Astrocyte (in vitro differentiated cells and primary cell): ENCODE measurements at regions not wholly inside any gene's neighbourhood (a gene's known extent, or its start where the extent isn't known, plus 50 kb on each side); places are given as distances from the start of the nearest gene placed in this dataset.

ENCODE experiments used
- DNase-seq: peaks from one replicate; pipeline ENCODE4 v3.0.0-alpha.2; 2010; ENCODE audit warnings: low read depth
- FAIRE-seq: peaks from 2 replicates; lab custom pipeline; 2011; peaks lifted over from hg19 to GRCh38; lab: Jason Lieb, UNC
- H2AFZ ChIP-seq: 2 replicates; pipeline ENCODE4 v1.6.0; 2012; ENCODE audit warnings: low read depth, low read length, inconsistent platforms
- H3K27ac ChIP-seq: 2 replicates; pipeline ENCODE4 v1.5.1; 2011; ENCODE audit warnings: low read depth, low read length, inconsistent platforms
- H3K27me3 ChIP-seq: 2 replicates; pipeline ENCODE4 v1.6.0; 2011; ENCODE audit warnings: low read length, inconsistent platforms; ENCODE audit not compliant: insufficient read depth
- H3K36me3 ChIP-seq: 2 replicates; pipeline ENCODE4 v1.5.1; 2011; ENCODE audit warnings: low read length, inconsistent platforms; ENCODE audit not compliant: insufficient read depth
- H3K4me1 ChIP-seq: 2 replicates; pipeline ENCODE4 v1.5.1; 2011; ENCODE audit warnings: low read length, inconsistent platforms; ENCODE audit not compliant: insufficient read depth
- H3K4me2 ChIP-seq: 2 replicates; pipeline ENCODE4 v1.6.0; 2012; ENCODE audit warnings: low read length, inconsistent platforms
- H3K4me3 ChIP-seq: 2 replicates; pipeline ENCODE4 v1.5.1; 2011; ENCODE audit warnings: low read depth, mild to moderate bottlenecking, low read length, inconsistent platforms; ENCODE audit not compliant: insufficient read depth
- H3K79me2 ChIP-seq: 2 replicates; pipeline ENCODE4 v1.6.0; 2012; ENCODE audit warnings: mild to moderate bottlenecking, low read length, inconsistent platforms; ENCODE audit not compliant: insufficient read depth
- H3K9ac ChIP-seq: 2 replicates; pipeline ENCODE4 v1.6.0; 2012; ENCODE audit warnings: mild to moderate bottlenecking, low read length, inconsistent platforms
- H3K9me3 ChIP-seq: 2 replicates; pipeline ENCODE4 v1.5.1; 2012; ENCODE audit warnings: low read depth, mild to moderate bottlenecking, low read length, inconsistent platforms; ENCODE audit not compliant: insufficient read depth
- H4K20me1 ChIP-seq: 2 replicates; pipeline ENCODE4 v1.6.0; 2012; ENCODE audit warnings: low read length, inconsistent platforms; ENCODE audit not compliant: insufficient read depth
- H3K27ac Mint-ChIP-seq: one replicate; pipeline ENCODE4 v1.8.0; 2021; ENCODE audit warnings: mild to moderate bottlenecking, mixed read lengths; ENCODE audit not compliant: unreplicated experiment
- H3K27me3 Mint-ChIP-seq: one replicate; pipeline ENCODE4 v1.8.0; 2021; ENCODE audit warnings: low read depth, mixed read lengths; ENCODE audit not compliant: unreplicated experiment
- H3K36me3 Mint-ChIP-seq: one replicate; pipeline ENCODE4 v1.8.0; 2021; ENCODE audit warnings: low read depth, mixed read lengths; ENCODE audit not compliant: unreplicated experiment
- H3K4me1 Mint-ChIP-seq: one replicate; pipeline ENCODE4 v1.8.0; 2021; ENCODE audit warnings: low read depth, mixed read lengths; ENCODE audit not compliant: unreplicated experiment
- H3K4me3 Mint-ChIP-seq: one replicate; pipeline ENCODE4 v1.8.0; 2021; ENCODE audit warnings: mild to moderate bottlenecking, moderate library complexity, mixed read lengths; ENCODE audit not compliant: unreplicated experiment
- H3K9me3 Mint-ChIP-seq: one replicate; pipeline ENCODE4 v1.8.0; 2021; ENCODE audit warnings: mild to moderate bottlenecking, mixed read lengths; ENCODE audit not compliant: unreplicated experiment
- EZH2 ChIP-seq: IDR thresholded peaks from 2 replicates; pipeline ENCODE4 v1.6.1; 2012; ENCODE audit warnings: mild to moderate bottlenecking, low read length, inconsistent platforms; ENCODE audit not compliant: insufficient read depth
- TF ChIP-seq, protein P1 (sequence below): IDR thresholded peaks from 2 replicates; pipeline ENCODE4 v1.5.1; 2011; ENCODE audit warnings: low read depth, mild to moderate bottlenecking, inconsistent platforms, low read length, moderate library complexity; ENCODE audit not compliant: insufficient read depth

- Histone ChIP-seq H3K27me3 (no peaks in the 10 kb centered on the region), H3K9ac (no peak overlapping the region), H3K79me2 (no peaks in the 10 kb centered on the region), H3K4me3 (no peak overlapping the region), H4K20me1 (no peaks in the 10 kb centered on the region), H3K36me3 (no peaks in the 10 kb centered on the region), H3K4me1 (peaks cover 11% of the 10 kb centered on the region), H3K4me2 (peak overlapping the region; percentile 61), H3K27ac (no peak overlapping the region), H3K9me3 (peaks cover 6% of the 10 kb centered on the region), H2AFZ (peak overlapping the region; percentile 52)
- TF ChIP-seq EZH2: no peak
- TF ChIP-seq, protein P1, sequence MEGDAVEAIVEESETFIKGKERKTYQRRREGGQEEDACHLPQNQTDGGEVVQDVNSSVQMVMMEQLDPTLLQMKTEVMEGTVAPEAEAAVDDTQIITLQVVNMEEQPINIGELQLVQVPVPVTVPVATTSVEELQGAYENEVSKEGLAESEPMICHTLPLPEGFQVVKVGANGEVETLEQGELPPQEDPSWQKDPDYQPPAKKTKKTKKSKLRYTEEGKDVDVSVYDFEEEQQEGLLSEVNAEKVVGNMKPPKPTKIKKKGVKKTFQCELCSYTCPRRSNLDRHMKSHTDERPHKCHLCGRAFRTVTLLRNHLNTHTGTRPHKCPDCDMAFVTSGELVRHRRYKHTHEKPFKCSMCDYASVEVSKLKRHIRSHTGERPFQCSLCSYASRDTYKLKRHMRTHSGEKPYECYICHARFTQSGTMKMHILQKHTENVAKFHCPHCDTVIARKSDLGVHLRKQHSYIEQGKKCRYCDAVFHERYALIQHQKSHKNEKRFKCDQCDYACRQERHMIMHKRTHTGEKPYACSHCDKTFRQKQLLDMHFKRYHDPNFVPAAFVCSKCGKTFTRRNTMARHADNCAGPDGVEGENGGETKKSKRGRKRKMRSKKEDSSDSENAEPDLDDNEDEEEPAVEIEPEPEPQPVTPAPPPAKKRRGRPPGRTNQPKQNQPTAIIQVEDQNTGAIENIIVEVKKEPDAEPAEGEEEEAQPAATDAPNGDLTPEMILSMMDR: no peak
- no peaks in the 10 kb centered on the region for H3K36me3 Mint-ChIP-seq
- H3K4me3 Mint-ChIP-seq: no peak overlapping the region
- no peaks in the 10 kb centered on the region for H3K9me3 Mint-ChIP-seq
- peaks cover 10% of the 10 kb centered on the region for H3K4me1 Mint-ChIP-seq
- DNase-seq (no peak), FAIRE-seq (no peak)
- no peaks in the 10 kb centered on the region for H3K27me3 Mint-ChIP-seq
- no peak overlapping the region for H3K27ac Mint-ChIP-seq
Observed at GRCh38 chr20:51934301-51935002, 132.1 kb upstream of the SALL4 start.

- no peak for TF ChIP-seq EZH2
- TF ChIP-seq, protein P1: no peak
Observed at GRCh38 chr20:51931371-51931781, 129.1 kb upstream of the SALL4 start.

GRCh38 chr20:51930775-51931174 is 128.5 kb upstream of the SALL4 start:
- TF ChIP-seq, protein P1: no peak
- no peak for TF ChIP-seq EZH2
- H3K9ac ChIP-seq: no peak overlapping the region
- peaks cover 10% of the 10 kb centered on the region for H3K4me1 Mint-ChIP-seq
- no peaks in the 10 kb centered on the region for H3K36me3 ChIP-seq
- FAIRE-seq (no peak), DNase-seq (peak; percentile 48)
- no peaks in the 10 kb centered on the region for H3K27me3 ChIP-seq
- H3K4me1 ChIP-seq: peaks cover 11% of the 10 kb centered on the region
- no peaks in the 10 kb centered on the region for H4K20me1 ChIP-seq
- no peak overlapping the region for H2AFZ ChIP-seq
- no peaks in the 10 kb centered on the region for H3K27me3 Mint-ChIP-seq
- H3K4me3 Mint-ChIP-seq: no peak overlapping the region
- H3K4me3 ChIP-seq: no peak overlapping the region
- no peaks in the 10 kb centered on the region for H3K79me2 ChIP-seq
- H3K36me3 Mint-ChIP-seq: no peaks in the 10 kb centered on the region
- no peak overlapping the region for H3K4me2 ChIP-seq
- peak overlapping the region; percentile 16 for H3K27ac ChIP-seq
- no peaks in the 10 kb centered on the region for H3K9me3 Mint-ChIP-seq
- H3K9me3 ChIP-seq: peaks cover 6% of the 10 kb centered on the region
- no peak overlapping the region for H3K27ac Mint-ChIP-seq

More at GRCh38 chr20:51931371-51931781, 129.1 kb upstream of the SALL4 start:
- Histone ChIP-seq H3K4me2 (no peak overlapping the region), H3K4me1 (peaks cover 11% of the 10 kb centered on the region), H3K79me2 (no peaks in the 10 kb centered on the region), H2AFZ (no peak overlapping the region), H3K4me3 (no peak overlapping the region), H3K27me3 (no peaks in the 10 kb centered on the region), H3K27ac (no peak overlapping the region), H3K36me3 (no peaks in the 10 kb centered on the region), H3K9me3 (peaks cover 6% of the 10 kb centered on the region), H4K20me1 (no peaks in the 10 kb centered on the region), H3K9ac (no peak overlapping the region)
- FAIRE-seq: no peak
- Mint-ChIP-seq H3K36me3 (no peaks in the 10 kb centered on the region), H3K9me3 (no peaks in the 10 kb centered on the region), H3K4me1 (peaks cover 10% of the 10 kb centered on the region), H3K27me3 (no peaks in the 10 kb centered on the region), H3K27ac (no peak overlapping the region), H3K4me3 (no peak overlapping the region)
- DNase-seq: no peak
